ENCODE measurements at regions not wholly inside any gene's neighbourhood (a gene's known extent, or its start where the extent isn't known, plus 50 kb on each side); places are given as distances from the start of the nearest gene placed in this dataset.

DNA sequence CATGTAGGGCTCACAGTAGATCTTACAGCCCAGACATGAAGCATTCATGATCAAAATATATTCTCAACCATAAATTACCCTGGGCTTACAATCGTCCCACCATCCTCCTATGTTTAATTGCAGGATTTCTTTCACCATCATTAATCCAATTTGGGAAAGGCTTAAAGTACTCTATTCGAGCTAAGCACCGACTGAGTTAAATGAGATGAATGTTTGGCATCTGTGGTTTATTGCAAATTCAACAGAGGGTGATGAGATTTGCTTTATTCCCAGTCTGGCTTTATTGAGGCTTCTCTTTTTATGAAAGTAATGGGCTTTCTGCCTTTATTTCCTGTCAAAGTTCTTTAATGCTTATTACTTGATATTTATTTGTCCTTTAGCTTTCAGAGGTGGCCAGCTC is 159.0 kb downstream of the METTL4 start:
- no peak for DNase-seq

DNA sequence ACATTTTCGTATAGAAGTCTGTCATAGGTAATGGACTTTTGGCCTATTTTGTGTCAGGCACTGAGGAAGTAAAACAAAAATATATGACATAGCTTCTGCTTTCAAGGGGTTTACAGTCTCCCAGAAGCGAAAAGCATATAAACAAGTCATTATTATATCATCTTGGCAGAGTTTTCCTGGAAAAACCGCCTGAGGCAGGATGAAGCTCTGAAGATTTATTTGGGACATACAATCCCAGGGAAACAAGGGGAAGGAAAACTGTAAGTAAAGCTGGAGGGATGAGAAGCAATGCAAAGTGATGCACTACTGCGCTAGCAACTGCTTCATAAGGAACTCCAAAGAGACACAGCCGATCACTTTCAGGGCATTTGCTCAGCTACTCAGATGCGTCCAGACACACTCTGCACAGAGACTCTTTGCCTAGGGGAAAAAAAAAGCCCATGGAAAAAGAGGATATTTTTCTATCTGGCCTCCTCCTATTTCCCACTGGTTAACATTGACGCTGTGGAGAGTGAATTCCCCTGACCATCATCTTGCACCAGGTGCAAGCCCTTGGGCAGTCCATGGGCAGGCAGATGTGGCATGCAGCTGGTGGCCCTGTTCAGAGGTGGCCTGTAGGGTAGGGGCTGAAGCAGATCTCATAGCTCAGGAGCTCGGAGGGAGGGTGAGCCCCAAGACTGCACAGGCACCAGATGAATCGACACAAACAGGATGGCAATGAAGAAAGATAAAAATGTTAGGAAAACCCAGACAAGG is 158.1 kb downstream of the METTL4 start:
- DNase-seq: no peak

DNA sequence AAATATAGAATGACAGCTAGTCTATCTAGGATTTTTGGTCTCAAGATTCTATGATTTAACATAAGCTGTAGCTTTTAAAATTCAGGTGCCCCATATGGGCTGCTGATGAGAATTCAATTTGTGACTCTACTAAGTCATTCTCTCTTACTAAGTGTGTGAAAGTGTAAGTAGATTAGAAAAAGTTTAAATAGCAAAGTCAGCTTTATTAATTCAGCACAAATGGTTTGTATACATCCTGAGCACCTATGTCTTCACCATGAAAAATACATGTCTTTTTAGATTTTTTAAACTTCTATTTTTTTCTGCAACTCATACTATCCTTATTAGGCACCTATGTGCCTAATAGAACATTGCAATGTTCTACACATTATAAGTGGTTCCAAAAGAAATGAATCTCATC is 157.1 kb downstream of the METTL4 start:
- DNase-seq: no peak

DNA sequence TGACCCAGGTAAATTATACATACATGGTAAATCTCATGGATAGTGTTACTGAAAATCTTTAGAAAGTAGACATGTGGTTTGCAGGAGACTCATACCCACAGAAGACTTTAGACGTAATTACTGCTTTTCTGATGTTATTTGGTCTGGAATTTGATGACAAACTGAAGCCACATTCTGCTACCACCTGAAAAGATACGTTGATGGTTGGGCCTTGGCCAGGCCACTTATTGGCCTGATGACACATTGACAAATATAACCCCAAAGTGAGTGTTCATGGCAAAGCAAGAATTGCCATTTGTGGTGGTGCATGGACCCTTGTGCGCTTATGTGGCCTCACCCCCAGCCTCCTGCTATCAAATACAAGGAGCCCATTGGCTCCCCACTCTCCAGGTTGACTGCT is 155.6 kb downstream of the METTL4 start:
- no peak for DNase-seq

DNA sequence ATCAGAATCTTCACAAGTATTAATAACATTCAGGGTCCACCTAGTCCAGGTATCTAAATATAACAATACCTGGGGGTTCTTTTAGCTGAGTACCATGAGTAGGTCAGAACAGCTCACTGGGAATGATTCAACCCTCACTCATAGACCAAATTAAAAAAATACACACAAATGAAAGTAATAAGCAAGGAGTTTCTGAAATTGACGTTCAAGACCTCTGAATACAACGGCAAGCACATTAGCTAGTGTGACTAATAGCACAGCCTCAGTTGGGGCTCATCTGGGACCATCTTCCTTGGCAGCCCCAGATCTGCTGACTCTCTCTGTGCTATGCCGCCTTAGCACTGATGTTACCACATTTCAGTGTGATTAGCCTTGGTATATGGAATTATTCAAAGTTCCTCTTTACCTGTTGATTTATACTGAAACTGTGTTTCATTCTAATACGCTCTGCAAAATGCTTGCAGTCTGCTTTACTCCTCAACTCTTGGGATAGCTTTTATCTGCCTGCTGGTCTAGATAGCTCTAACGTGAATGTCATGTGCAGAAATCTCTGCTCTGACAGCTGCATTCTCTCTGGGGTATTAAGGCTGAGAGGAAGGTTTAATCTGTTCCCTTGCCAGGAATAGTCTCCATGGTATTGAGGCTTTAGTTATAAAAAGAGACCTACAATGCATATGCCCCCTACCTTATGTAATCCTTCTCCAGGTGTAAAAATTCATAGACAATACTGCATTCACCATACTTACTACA is 153.3 kb downstream of the METTL4 start:
- DNase-seq: no peak

DNA sequence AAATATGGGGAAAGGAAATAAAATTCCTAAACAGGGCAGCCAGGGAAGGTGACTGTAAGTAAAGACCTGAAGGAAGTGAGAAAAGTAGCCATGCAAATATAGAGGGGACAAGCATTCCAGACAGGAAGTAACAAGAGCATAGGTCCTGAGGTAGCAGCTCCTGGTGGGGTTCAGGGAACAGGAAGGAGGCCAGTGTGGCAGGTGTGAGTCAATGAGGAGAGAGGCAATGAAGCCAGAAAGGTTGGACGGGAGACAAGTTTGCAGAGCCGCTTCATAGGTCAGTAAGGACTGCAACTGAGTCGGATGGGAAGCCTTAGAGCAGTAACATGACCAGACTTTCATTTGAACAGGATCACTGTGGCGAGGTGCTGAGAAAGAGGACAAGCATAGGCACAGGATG is 150.9 kb downstream of the METTL4 start:
- no peak for DNase-seq

DNA sequence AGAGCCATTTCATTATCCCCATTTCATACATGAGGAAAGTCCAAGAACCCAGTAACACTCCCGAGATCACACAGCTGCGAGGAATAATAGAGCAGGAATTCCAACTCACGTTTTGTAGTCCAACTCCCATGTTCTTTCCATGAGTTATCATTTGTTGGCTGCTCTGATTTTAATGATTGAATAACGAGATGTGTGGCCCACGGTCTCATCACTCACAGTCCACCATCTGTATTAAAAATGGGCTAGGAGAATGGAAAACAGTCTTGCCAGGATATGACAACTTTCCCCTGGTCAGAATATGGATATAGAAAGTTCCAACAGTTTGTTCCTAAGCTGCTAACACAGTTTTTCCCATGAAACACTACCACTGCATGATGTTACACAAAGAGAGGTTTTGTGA is 147.5 kb downstream of the METTL4 start:
- no peak for DNase-seq

DNA sequence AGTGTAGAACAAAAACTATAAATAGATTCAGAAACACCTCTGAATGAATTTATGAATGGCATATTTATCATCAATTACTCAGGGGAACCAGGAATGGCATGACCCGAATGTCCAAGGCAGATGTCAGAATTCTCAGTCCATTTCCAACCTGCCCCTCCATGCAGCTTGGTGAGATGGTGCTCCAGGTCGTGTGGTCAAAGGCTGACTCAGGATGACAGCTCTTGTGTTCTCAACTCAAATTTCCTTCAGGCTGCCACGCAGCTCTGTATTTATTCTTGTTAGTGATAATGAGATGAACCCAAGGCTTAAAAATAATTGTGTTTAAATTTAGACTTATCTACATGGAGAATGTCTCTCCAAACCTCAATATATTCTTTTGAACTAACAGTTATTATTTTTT is 146.9 kb downstream of the METTL4 start:
- DNase-seq: no peak

DNA sequence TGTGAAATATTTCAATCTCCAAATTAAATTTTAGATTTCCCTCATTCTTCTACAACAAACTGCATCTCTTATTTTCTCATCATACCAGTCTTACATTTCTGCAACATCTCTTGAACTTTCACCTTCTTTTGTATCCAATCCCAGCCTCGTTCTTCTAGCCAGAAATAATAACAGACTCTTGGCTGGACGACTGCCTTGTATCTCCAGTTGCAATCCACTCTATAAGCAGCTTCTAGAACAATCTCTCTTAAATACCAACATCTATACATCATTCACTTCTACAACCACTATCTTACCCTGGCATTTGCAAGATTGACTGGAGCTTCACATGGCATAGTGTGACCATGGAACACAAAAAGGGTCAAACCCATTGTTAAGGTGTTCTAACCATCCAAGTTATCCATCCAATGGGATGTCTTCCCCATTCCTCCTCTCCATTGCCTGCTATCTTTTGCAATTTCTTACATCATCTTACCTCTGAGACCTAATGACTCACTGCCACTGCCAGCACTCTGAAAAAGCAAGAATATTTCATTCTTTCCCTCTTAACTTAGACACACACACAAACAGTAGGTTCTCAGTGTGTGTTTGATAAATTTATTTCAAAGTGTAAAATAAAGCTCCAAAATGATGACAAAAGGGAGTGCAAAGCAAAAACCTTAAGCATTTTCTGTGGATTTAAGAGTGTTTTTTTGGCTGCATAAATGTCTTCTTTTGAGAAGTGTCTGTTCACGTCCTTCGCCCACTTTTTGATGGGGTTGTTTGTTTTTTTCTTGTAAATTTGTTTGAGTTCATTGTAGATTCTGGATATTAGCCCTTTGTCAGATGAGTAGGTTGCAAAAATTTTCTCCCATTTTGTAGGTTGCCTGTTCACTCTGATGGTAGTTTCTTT is 145.6 kb downstream of the METTL4 start:
- DNase-seq: no peak

DNA sequence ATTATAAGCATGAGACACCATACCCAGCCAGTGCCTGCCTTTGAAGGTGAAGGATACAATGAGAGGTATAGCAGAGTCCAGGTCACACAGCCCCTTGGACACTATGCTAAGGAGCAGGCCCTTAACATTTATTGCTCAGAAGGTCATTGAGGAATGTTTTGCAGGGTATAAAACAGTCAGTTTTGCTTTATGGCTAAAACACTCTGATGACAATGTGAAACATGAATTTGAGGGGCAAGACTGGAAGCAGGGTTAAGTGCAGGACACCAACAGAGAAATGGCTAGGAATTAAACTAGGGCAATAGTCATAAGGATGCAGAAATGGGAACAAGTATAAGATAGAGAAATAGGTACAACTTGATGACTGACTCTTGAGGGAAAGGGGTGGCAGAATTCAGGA is 141.1 kb downstream of the METTL4 start:
- no peak for DNase-seq

DNA sequence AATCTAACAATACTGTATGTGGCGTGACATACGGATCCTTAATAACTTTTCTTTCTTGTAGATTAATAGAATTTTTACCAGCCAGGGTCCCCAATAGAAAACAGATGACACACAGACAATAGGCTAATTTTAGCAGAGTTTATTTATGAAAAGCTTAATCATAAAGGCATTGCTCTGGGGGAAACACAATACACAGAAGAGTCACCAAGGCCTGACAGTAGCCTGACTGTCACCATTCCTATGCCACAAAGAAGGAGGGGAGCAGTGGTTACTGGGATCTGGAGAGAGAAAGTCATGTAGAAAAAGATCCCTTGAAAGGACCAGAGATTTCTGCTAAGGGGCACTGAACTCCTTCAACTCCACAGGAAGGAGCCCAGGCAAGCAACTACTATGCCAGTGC is 139.5 kb downstream of the METTL4 start:
- no peak for DNase-seq

DNA sequence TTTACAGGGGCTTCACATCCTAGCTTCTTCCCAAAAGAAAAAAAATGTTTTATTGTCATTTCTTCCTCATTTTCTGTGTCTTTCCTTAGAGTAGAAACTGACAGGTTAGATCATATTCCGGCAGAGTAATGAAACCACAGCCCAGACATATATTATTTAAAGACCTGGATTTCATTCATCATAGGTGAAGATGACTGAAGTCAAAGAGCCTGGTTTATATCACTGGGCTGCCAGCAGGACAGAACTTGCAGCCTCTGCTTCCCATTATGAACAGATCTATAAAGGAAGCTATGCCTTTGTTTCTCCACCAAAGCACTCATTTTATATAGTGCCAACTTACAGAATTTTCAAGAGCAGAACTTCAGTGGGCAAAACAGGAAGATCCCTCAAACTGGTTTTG is 137.9 kb downstream of the METTL4 start:
- DNase-seq: no peak

DNA sequence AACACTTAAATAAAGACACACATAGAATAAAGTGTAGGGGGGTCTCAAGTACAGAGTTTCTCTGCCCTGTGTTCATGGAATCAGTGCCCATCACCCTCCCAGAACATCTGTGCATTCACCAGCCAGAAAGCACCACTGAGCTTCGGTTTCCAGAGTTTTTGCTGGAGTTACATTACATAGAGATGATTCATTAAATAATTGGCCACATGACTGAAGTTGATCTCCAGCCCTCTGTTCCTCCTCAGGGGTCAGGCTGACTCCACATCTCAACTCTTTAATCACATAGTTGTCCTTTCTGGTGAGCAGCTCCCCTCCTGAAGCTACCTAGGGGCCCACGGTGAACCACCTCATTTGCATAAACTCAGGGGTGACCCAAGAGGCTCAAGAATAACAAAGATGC is 129.8 kb downstream of the METTL4 start:
- no peak for DNase-seq

DNA sequence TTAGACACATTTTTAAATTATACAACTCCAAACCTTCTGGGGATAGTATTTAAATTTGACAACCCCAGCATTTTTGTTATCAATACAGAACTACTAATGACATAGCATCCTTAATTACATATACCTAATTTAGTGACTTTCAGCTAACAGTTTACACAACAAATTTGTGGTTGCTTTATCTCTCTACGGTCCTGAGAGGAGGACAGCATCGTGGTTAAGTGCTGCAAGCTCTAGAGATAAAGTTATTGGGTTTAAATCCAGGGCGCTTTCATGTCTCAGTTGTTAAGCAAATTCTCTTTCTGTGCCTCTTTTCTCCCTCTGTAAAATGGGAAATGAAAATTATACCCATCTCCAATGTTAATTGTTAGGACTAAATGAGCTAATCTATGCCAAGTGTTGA is 129.3 kb downstream of the METTL4 start:
- DNase-seq: no peak

DNA sequence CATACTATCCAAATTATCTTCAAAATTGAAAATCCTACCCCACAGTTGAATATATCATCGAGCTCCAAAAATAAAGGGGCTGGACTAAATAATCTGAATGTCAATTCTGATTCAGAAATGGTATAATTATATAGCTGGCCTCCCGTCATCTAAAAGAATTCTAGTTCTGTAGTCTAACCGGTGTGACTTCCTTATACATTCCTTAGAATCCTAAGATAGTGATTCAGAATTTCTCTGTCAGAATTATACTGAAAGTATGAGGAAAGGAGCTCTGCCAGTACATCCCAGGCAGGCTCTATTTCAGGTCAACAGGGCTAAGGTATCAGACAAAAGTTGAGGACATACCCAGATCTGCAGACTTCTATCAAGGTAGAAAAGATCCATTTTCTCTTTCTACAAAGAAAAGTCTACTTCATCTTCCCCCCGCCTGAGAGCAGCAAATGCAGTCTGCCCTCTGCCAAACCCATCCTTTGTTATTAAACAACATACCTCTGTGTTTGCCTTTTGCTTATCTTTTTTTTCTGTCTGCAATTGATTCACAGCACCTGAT is 128.5 kb downstream of the METTL4 start:
- no peak for DNase-seq

DNA sequence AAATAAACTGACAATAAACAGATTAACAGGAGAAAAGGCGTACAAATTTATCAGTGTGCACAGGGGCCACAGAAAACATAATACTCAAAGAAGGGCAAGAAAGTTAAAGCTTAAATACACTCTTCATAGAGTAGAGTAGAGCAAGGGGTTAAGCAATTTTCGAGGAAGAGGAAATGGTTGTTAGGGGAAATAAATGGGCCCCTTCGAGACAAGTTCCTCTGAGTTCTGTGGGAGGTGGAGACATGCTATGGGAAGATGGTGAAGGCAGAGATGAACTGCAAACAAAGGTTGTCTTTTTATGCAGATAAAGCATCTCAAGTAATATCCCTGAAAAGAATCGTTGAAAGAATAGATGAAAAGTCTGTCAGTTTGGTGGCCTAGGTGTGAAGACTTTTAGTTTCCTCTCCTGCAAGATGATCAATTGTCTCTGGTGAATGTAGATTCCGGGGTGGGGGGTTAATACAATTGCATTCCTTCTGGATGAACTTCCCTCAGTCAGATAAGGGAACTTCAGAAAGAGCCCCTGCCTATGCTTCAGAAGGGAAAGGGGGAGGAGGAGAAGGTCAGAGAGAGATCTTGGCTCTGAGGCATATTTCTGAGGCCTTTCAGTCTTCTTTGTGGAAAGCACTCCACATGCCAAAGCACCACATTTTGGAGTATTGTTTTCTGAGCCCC is 127.0 kb downstream of the METTL4 start:
- no peak for DNase-seq

DNA sequence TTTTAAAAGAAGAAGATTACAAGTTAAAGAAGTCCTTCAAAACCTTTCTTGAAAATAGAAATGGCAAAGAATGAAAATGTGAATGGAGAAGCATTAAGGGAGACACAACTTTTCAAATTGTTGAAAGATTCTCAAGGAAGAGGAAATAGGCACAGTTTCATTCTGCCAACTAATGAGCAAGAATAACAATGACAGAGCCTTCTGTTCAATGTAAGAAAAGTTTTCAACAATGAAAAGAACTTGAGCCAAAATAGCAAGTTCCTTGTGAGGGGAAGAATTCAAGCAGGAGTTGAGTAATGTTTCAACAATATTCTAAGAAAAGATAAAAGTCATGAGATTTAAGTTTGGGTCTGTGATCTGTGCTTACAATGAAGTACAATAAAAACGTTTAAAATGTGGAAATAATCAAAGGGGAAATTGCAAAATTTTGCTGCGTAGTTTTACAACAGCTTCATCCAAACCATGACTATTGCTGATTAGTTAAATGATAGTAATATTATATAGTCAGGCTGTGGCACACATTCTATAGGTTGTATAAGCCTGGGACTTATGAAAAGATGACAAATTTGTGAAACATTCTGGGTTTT is 122.6 kb downstream of the METTL4 start:
- no peak for DNase-seq

DNA sequence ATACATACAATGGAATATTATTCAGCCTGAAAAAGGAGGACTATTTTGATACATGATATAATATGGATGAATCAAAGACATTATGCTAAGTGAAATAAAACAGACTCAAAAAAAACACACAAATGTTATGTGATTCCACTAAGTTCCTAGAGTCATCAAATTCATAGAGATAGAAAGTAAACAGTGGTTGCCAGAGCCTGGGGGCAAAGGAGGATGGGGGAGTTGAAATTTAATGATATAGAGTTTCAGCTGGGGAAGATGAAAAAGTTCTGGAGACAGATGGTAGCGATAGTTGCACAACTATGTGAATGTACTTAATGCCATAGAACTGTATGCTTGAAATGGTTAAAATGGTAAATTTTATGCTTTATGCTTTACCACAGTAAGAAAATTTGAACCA is 119.7 kb downstream of the METTL4 start:
- no peak for DNase-seq

DNA sequence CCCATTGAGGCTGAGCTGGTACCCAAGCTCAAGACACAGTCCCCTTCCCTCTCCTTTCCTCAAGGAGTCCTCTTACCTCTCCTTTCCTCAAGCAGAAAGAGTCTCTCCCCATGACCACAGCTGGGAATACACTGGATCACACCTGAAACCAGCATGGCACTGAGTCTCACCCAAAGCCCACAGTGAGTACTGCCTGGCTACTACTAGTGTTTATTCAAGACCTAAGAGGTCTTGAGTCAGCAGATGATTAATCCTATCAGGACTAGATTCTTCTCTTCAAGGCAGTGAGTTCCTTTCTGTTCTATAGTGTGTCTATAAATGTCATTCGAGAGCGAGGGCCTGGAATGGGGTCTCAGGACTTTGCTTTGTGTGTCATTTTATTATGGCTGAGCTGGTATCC is 111.4 kb downstream of the METTL4 start:
- no peak for DNase-seq

DNA sequence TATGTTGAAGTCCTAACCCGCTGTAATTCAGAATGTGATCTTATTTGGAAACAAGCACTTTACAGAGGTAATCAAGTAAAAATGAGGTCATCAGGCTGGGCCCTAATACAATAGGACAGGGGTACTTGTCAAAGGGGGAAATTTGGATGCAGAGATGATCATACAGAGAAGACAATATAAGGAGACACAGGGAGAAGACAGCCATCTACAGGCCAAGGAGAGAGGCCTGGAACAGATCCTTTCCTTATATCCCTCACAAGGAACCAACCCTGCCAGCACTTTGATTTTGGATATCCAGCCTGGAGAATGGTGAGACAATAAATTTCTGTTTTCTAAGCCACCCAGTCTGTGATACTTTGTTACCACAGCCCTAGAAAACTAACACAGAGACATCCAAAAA is 104.3 kb downstream of the METTL4 start:
- DNase-seq: no peak

DNA sequence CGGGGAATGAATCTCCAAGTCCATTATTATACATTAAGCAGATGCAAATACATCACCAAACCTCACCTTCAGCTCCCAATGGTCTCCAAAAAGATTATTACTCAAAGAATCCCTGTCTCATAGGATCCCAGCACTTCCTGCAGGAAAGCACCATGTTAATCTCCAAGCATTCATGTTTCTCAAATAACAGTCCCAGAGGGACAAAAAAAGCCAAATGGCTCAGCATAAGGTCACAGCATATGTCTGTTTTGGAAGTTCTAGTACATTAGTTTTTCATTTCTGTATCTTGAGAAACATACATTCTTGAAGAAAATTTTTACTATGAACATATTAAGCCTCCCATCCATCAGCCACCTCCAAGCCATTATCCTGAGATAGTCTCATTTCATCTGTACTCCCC is 103.3 kb downstream of the METTL4 start:
- no peak for DNase-seq

DNA sequence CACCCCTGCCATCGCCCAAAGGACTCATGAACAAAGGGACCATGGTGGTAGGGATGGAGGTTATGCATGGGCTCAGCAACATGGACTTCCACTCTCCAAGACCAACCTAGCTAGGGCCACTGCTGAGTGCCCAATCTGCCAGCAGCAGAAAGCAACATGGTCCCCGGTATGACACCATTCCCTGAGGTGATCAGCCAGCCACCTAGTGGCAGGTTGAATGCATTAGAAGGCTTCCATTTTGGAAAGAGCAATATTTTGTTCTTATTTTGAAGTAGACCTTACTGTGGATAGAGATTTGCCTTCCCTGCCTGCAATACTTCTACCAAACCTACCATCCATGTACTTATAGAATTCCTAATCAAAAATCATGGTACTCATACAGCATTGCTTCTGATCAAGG is 99.8 kb downstream of the METTL4 start:
- peak; percentile 13 for DNase-seq

Data from RPMI8226 (cell line).